H1 (cell line): ENCODE measurements at regions not wholly inside any gene's neighbourhood (a gene's known extent, or its start where the extent isn't known, plus 50 kb on each side); places are given as distances from the start of the nearest gene placed in this dataset.

Experiments used
- BRCA1 ChIP-seq: IDR thresholded peaks from 2 replicates; pipeline ENCODE4 v1.6.1; 2012; ENCODE audit warnings: low read depth, low read length, improper control_type of control experiment
- CBX8 ChIP-seq: fragments of 300-800, 300-1000 bp; sonication (generic); IDR thresholded peaks from 2 replicates; pipeline ENCODE4 v1.7.1; 2016; ENCODE audit warnings: low read depth, low read length, borderline replicate concordance
- CHD1 ChIP-seq: IDR thresholded peaks from 2 replicates; pipeline ENCODE4 v1.6.1; 2012; ENCODE audit warnings: low read depth, low read length, improper control_type of control experiment
- CTCF ChIP-seq, 3 experiments: IDR thresholded peaks; 1 replicate in 2 of 3; 2 replicates in 1 of 3; pipeline versions ENCODE4 v1.5.1 to v1.6.1; 2011; ENCODE audit warnings: low read length in 3 of 3, mild to moderate bottlenecking in 3 of 3, inconsistent platforms in 2 of 3, low read depth in 1 of 3, moderate library complexity in 1 of 3; ENCODE audit not compliant: insufficient read depth in 1 of 3; ENCODE audit errors: control extremely low read depth in 1 of 3
- EP300 ChIP-seq, 2 experiments: IDR thresholded peaks; 1 replicate in 1 of 2; 2 replicates in 1 of 2; pipeline ENCODE4 v1.6.1; 2011 to 2012; ENCODE audit warnings: low read depth in 2 of 2, low read length in 2 of 2, mild to moderate bottlenecking in 2 of 2, borderline replicate concordance in 1 of 2, inconsistent platforms in 1 of 2, moderate library complexity in 1 of 2
- FOSL1 ChIP-seq: IDR thresholded peaks from 2 replicates; pipeline ENCODE4 v1.6.1; 2011; ENCODE audit warnings: mild to moderate bottlenecking, low read depth, low read length, moderate library complexity; ENCODE audit not compliant: insufficient read depth
- MAX ChIP-seq: IDR thresholded peaks from 2 replicates; pipeline ENCODE4 v1.6.1; 2012; ENCODE audit warnings: inconsistent platforms
- POLR2A ChIP-seq, 2 experiments: IDR thresholded peaks; 1 replicate in 1 of 2; 2 replicates in 1 of 2; pipeline ENCODE4 v1.6.1; 2011; ENCODE audit warnings: low read depth in 2 of 2, low read length in 2 of 2, mild to moderate bottlenecking in 2 of 2; ENCODE audit errors: control extremely low read depth in 1 of 2
- ZNF274 ChIP-seq: IDR thresholded peaks from 2 replicates; pipeline ENCODE4 v1.7.0; 2012; ENCODE audit warnings: low read length, borderline replicate concordance; ENCODE audit errors: extremely low read depth

GRCh38 chr9:86667307-86667706 lies 280.0 kb downstream of the GAS1 start:
- TF ChIP-seq POLR2A (IDR thresholded peaks at IDR 0.05; ENCODE audit: control extremely low read depth in 1 of 2, low read depth in 2 of 2, low read length in 2 of 2) (no peak), CTCF (IDR thresholded peaks at IDR 0.05; ENCODE audit: control extremely low read depth in 1 of 3, insufficient read depth in 1 of 3, low read depth in 1 of 3, low read length in 3 of 3) (no peak), ZNF274 (no peak), EP300 (IDR thresholded peaks at IDR 0.05; ENCODE audit: borderline replicate concordance in 1 of 2, low read depth in 2 of 2, low read length in 2 of 2) (no peak), CHD1 (no peak), BRCA1 (no peak), FOSL1 (no peak), MAX (no peak), CBX8 (no peak)
